ENCODE measurements at regions not wholly inside any gene's neighbourhood (a gene's known extent, or its start where the extent isn't known, plus 50 kb on each side); places are given as distances from the start of the nearest gene placed in this dataset.

- TF ChIP-seq CTCF (IDR thresholded peaks at IDR 0.05) (no peak), EZH2 (IDR thresholded peaks at IDR 0.05) (no peak)
These were observed 124.3 kb upstream of the UGT8 start for GRCh38 chr4:114474188-114474800.
